ENCODE measurements at regions not wholly inside any gene's neighbourhood (a gene's known extent, or its start where the extent isn't known, plus 50 kb on each side); places are given as distances from the start of the nearest gene placed in this dataset.

GRCh38 chr11:133723056-133723455, 122.3 kb downstream of the SPATA19 start:
- Histone ChIP-seq H3K36me3 (ENCODE audit: control insufficient read depth, insufficient read depth, low read length) (no peaks in the 10 kb centered on the region), H3K9me3 (replicated peaks; ENCODE audit: control insufficient read depth, low read depth, low read length) (no peaks in the 10 kb centered on the region), H3K27me3 (ENCODE audit: control insufficient read depth, insufficient read depth, low read length) (peaks cover 22% of the 10 kb centered on the region), H3K27ac (ENCODE audit: low read length) (no peak overlapping the region), H3K4me1 (ENCODE audit: control insufficient read depth, insufficient read depth, low read length) (peaks cover 4% of the 10 kb centered on the region), H3K4me3 (ENCODE audit: low read length) (no peak overlapping the region)
- DNase-seq: peak; percentile 80
- no CpG with 5 or more reads among the region's 1 CpG for WGBS (ENCODE audit: insufficient coverage)

GRCh38 chr11:133720951-133721350, 124.4 kb downstream of the SPATA19 start:
- H3K9me3 ChIP-seq (replicated peaks; ENCODE audit: control insufficient read depth, low read depth, low read length): no peaks in the 10 kb centered on the region
- no peak overlapping the region for H3K4me3 ChIP-seq (ENCODE audit: low read length)
- DNase-seq: no peak
- WGBS (ENCODE audit: insufficient coverage): 84% methylated on average over 6 of the region's 6 CpGs
- no peaks in the 10 kb centered on the region for H3K36me3 ChIP-seq (ENCODE audit: control insufficient read depth, insufficient read depth, low read length)
- peaks cover 4% of the 10 kb centered on the region for H3K4me1 ChIP-seq (ENCODE audit: control insufficient read depth, insufficient read depth, low read length)
- H3K27me3 ChIP-seq (ENCODE audit: control insufficient read depth, insufficient read depth, low read length): peaks cover 41% of the 10 kb centered on the region
- no peak overlapping the region for H3K27ac ChIP-seq (ENCODE audit: low read length)

GRCh38 chr11:133719532-133720235, 125.6 kb downstream of the SPATA19 start:
- WGBS (ENCODE audit: insufficient coverage): 73% methylated on average over 7 of the region's 17 CpGs
- Histone ChIP-seq H3K4me1 (ENCODE audit: control insufficient read depth, insufficient read depth, low read length) (peaks cover 4% of the 10 kb centered on the region), H3K27me3 (ENCODE audit: control insufficient read depth, insufficient read depth, low read length) (peaks cover 53% of the 10 kb centered on the region), H3K9me3 (replicated peaks; ENCODE audit: control insufficient read depth, low read depth, low read length) (no peaks in the 10 kb centered on the region), H3K4me3 (ENCODE audit: low read length) (no peak overlapping the region), H3K36me3 (ENCODE audit: control insufficient read depth, insufficient read depth, low read length) (no peaks in the 10 kb centered on the region), H3K27ac (ENCODE audit: low read length) (no peak overlapping the region)
- DNase-seq: no peak

- DNase-seq: no peak
- H3K36me3 ChIP-seq (ENCODE audit: control insufficient read depth, insufficient read depth, low read length): no peaks in the 10 kb centered on the region
- peaks cover under 1% of the 10 kb centered on the region for H3K4me1 ChIP-seq (ENCODE audit: control insufficient read depth, insufficient read depth, low read length)
- H3K4me3 ChIP-seq (ENCODE audit: low read length): no peak overlapping the region
- no peaks in the 10 kb centered on the region for H3K9me3 ChIP-seq (replicated peaks; ENCODE audit: control insufficient read depth, low read depth, low read length)
- H3K27ac ChIP-seq (ENCODE audit: low read length): no peak overlapping the region
- peaks cover 61% of the 10 kb centered on the region for H3K27me3 ChIP-seq (ENCODE audit: control insufficient read depth, insufficient read depth, low read length)
- 87% methylated on average over 5 of the region's 5 CpGs for WGBS (ENCODE audit: insufficient coverage)
These were observed 126.5 kb downstream of the SPATA19 start for GRCh38 chr11:133718831-133719230.

- WGBS (ENCODE audit: insufficient coverage): 82% methylated on average over 5 of the region's 7 CpGs
These were observed 127.1 kb downstream of the SPATA19 start for GRCh38 chr11:133718238-133718637.

GRCh38 chr11:133716602-133717001, 128.7 kb downstream of the SPATA19 start:
- Histone ChIP-seq H3K4me1 (ENCODE audit: control insufficient read depth, insufficient read depth, low read length) (peaks cover 11% of the 10 kb centered on the region), H3K27me3 (ENCODE audit: control insufficient read depth, insufficient read depth, low read length) (peaks cover 67% of the 10 kb centered on the region), H3K9me3 (replicated peaks; ENCODE audit: control insufficient read depth, low read depth, low read length) (no peaks in the 10 kb centered on the region), H3K36me3 (ENCODE audit: control insufficient read depth, insufficient read depth, low read length) (no peaks in the 10 kb centered on the region), H3K27ac (ENCODE audit: low read length) (no peak overlapping the region), H3K4me3 (ENCODE audit: low read length) (no peak overlapping the region)
- no peak for DNase-seq
- 77% methylated on average over 4 of the region's 7 CpGs for WGBS (ENCODE audit: insufficient coverage)

More at GRCh38 chr11:133718238-133718637, 127.1 kb downstream of the SPATA19 start:
- peaks cover 67% of the 10 kb centered on the region for H3K27me3 ChIP-seq (ENCODE audit: control insufficient read depth, insufficient read depth, low read length)
- no peaks in the 10 kb centered on the region for H3K9me3 ChIP-seq (replicated peaks; ENCODE audit: control insufficient read depth, low read depth, low read length)
- no peak overlapping the region for H3K27ac ChIP-seq (ENCODE audit: low read length)
- no peaks in the 10 kb centered on the region for H3K36me3 ChIP-seq (ENCODE audit: control insufficient read depth, insufficient read depth, low read length)
- no peaks in the 10 kb centered on the region for H3K4me1 ChIP-seq (ENCODE audit: control insufficient read depth, insufficient read depth, low read length)
- no peak for DNase-seq
- no peak overlapping the region for H3K4me3 ChIP-seq (ENCODE audit: low read length)

GRCh38 chr11:133715602-133716001, 129.7 kb downstream of the SPATA19 start:
- no peak overlapping the region for H3K27ac ChIP-seq (ENCODE audit: low read length)
- 71% methylated on average over 7 of the region's 7 CpGs for WGBS (ENCODE audit: insufficient coverage)
- H3K4me1 ChIP-seq (ENCODE audit: control insufficient read depth, insufficient read depth, low read length): peaks cover 14% of the 10 kb centered on the region
- H3K27me3 ChIP-seq (ENCODE audit: control insufficient read depth, insufficient read depth, low read length): peaks cover 62% of the 10 kb centered on the region
- H3K36me3 ChIP-seq (ENCODE audit: control insufficient read depth, insufficient read depth, low read length): no peaks in the 10 kb centered on the region
- no peak for DNase-seq
- H3K4me3 ChIP-seq (ENCODE audit: low read length): no peak overlapping the region
- H3K9me3 ChIP-seq (replicated peaks; ENCODE audit: control insufficient read depth, low read depth, low read length): no peaks in the 10 kb centered on the region

GRCh38 chr11:133714471-133715375, 130.6 kb downstream of the SPATA19 start:
- Histone ChIP-seq H3K4me1 (ENCODE audit: control insufficient read depth, insufficient read depth, low read length) (peaks cover 14% of the 10 kb centered on the region), H3K36me3 (ENCODE audit: control insufficient read depth, insufficient read depth, low read length) (no peaks in the 10 kb centered on the region), H3K27me3 (ENCODE audit: control insufficient read depth, insufficient read depth, low read length) (peaks cover 56% of the 10 kb centered on the region), H3K27ac (ENCODE audit: low read length) (no peak overlapping the region), H3K9me3 (replicated peaks; ENCODE audit: control insufficient read depth, low read depth, low read length) (no peaks in the 10 kb centered on the region), H3K4me3 (ENCODE audit: low read length) (no peak overlapping the region)
- no peak for DNase-seq
- 65% methylated on average over 9 of the region's 16 CpGs for WGBS (ENCODE audit: insufficient coverage)

- Histone ChIP-seq H3K27me3 (ENCODE audit: control insufficient read depth, insufficient read depth, low read length) (peaks cover 59% of the 10 kb centered on the region), H3K27ac (ENCODE audit: low read length) (no peak overlapping the region), H3K9me3 (replicated peaks; ENCODE audit: control insufficient read depth, low read depth, low read length) (no peaks in the 10 kb centered on the region), H3K4me3 (ENCODE audit: low read length) (no peak overlapping the region), H3K36me3 (ENCODE audit: control insufficient read depth, insufficient read depth, low read length) (no peaks in the 10 kb centered on the region), H3K4me1 (ENCODE audit: control insufficient read depth, insufficient read depth, low read length) (peaks cover 14% of the 10 kb centered on the region)
- DNase-seq: no peak
- 93% methylated on average over 10 of the region's 10 CpGs for WGBS (ENCODE audit: insufficient coverage)
These were observed 131.5 kb downstream of the SPATA19 start for GRCh38 chr11:133713844-133714243.

- Histone ChIP-seq H3K4me3 (ENCODE audit: low read length) (no peak overlapping the region), H3K4me1 (ENCODE audit: control insufficient read depth, insufficient read depth, low read length) (peaks cover 14% of the 10 kb centered on the region), H3K27ac (ENCODE audit: low read length) (no peak overlapping the region), H3K36me3 (ENCODE audit: control insufficient read depth, insufficient read depth, low read length) (no peaks in the 10 kb centered on the region), H3K27me3 (ENCODE audit: control insufficient read depth, insufficient read depth, low read length) (peaks cover 63% of the 10 kb centered on the region), H3K9me3 (replicated peaks; ENCODE audit: control insufficient read depth, low read depth, low read length) (no peaks in the 10 kb centered on the region)
- no peak for DNase-seq
- 71% methylated on average over 2 of the region's 3 CpGs for whole genome bisulfite sequencing (ENCODE audit: insufficient coverage)
These were observed 131.9 kb downstream of the SPATA19 start for GRCh38 chr11:133713406-133713805.

All from muscle of leg (tissue), 3 donors.